GM19328 (cell line): ENCODE measurements at regions not wholly inside any gene's neighbourhood (a gene's known extent, or its start where the extent isn't known, plus 50 kb on each side); places are given as distances from the start of the nearest gene placed in this dataset.

Experiments
- ATAC-seq: cut with Tn5 transposase; IDR thresholded peaks from one replicate; pipeline ENCODE4 v1.9.1; 2021; ENCODE audit warnings: mild to moderate bottlenecking, moderate library complexity; ENCODE audit not compliant: unreplicated experiment

DNA sequence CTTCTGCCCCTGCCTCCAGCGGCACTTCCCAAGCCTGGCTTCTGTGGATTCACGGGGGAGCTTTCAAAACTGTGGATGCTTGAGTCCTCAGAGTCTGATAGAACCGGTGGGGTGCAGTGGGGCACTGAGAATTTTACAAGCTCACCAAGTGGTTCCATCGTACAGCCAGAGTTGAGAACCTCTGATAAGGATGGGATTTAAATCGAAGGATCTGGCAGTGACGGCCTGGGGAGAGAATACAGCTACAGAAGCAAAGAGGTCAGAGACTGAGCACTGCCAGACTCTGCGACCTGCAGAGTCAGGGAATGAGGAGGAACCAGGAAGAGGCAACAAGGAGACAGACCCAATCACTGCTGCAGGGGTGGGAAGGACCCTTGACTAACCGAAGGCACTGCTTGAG lies 124.6 kb upstream of the BOD1 start:
- ATAC-seq, result no peak

DNA sequence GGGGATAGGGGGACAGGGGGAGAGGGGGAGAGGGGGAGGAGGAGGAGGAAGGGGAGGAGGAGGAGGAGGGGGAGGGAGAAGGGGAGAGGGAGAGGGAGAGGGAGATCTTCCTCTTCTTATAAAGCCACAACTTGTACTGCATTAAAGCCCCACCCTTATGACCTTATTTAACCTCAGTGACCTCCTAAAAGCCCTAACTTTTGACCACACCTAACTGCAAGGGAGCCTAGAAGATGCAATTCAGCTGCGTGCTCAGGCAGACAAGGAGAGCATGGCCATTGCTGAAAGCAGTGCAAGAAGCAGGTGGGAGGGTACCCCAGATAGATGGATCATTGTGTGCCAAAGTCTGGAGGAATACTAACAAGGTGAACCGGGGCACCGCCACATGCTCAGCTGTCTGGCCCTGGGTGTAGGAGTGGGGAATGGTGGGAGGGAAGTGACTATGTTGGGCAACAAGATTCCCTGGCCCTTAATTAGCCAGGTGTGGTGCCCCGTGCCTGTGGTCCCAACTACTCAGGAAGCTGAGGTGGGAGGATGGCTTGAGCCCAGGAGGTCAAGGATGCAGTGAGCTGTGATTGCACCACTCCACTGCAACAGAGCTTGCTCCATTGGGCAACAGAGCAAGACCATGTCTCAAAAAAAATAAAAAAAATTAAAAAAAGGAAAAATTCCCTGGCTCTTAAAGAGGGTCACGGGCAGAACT lies 125.4 kb upstream of the BOD1 start:
- ATAC-seq, result no peak

DNA sequence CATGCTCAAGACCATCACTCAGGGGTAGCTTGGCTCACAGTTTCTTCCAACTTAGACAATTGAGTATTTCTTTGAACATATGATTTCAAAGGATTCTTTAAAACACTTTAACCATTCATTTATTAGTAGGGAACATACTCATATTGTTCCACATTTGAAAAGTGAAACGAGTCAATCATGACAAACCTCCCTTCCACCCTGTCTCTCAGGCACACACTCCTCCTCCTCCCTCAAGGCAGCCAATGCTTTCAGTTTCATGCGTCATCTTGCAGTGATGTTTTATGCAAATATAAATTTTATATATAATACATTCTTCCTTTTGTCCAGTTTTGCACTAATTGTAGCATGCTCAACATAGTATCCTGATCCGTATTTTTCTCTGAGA lies 126.0 kb upstream of the BOD1 start:
- ATAC-seq, result peak; percentile 69

DNA sequence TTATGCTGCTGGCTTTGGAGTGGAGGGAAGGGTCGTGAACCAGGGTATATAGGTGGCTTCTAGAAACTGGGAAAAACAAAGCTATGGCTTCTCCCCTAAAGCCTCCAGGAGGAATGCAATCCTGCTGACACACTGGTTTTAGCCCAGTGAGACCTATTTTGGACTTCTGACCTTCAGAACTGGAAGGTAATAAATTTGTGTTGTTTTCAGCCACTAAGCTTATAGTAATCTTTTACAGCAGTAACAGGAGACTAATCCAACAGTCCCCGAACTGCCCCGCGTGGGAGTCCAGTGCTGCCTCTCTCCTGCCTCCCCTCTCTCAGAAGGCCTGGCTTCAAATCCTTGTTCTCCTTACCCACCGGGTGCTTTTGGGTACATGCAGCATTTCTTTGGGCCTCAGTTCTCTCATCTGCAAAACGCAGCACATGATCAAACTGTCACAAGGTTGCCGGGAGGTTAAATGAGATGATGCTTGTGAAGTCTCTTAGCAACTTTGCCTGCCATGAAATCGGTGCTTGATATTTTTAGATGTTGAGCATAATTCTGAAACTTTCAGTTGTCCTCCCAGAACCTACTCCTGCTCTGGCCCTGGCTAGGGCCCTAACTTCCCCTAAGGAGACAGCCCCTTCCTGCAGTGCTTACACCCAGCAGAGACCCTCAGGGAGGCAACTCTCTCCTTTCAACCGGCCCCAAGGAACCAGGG lies 127.3 kb upstream of the BOD1 start:
- ATAC-seq, result no peak

DNA sequence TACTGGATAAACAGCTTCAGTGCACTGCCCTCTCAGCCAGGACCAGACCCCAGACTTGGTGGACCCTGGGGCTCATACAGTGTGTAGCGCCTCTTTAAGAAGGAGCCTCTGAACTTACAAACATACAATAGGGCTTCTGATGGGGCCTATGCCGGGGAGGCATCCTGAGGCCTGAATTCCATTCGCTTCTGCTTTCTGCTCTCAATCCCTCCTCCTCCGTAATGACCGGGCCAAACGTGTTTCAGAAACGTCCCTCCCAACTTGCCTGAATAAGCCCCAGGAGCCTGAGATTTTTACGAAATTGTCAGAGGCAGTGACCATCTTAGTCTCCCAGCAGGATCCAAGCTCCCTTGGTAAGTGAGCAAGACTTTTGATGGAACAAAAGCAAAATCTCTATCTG lies 128.1 kb upstream of the BOD1 start:
- no peak for ATAC-seq

DNA sequence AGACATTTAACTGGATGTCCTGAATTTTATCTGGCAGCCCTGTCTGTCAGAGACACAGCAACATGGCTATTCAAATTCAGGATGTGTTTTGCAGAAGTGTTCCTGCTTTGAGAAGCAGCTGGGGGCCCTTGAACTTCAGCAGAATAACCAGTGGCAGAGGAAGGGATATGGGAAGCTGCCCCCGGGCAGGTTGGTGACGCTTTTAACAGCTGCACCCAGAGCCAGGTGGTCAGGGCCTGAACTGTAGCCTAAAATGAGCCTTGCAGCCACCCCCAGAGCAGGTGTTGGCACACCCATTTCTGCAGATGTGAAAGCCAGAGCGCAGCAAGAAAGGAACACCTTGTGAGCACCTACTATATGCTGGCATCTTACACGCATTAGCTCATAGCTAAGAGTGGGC lies 128.7 kb upstream of the BOD1 start:
- no peak for ATAC-seq

DNA sequence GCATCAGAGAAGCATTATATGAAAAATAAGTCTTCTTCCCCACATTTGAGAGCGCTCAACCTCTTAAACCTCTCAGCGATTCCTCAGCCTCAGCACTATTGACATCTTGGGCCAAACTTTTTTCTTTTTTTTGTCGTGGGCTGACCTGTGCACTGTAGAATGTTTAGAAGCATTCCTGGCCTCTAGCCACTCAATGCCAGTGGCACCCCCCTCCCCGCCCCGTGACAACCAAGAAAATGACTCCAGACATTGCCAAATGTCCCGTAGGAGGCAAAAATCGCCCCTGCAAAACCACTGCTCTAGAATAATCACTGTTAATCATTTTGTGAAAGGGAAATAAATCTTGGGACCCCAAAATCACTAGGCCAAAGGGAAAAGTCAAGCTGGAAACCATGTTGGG lies 129.1 kb upstream of the BOD1 start:
- no peak for ATAC-seq

DNA sequence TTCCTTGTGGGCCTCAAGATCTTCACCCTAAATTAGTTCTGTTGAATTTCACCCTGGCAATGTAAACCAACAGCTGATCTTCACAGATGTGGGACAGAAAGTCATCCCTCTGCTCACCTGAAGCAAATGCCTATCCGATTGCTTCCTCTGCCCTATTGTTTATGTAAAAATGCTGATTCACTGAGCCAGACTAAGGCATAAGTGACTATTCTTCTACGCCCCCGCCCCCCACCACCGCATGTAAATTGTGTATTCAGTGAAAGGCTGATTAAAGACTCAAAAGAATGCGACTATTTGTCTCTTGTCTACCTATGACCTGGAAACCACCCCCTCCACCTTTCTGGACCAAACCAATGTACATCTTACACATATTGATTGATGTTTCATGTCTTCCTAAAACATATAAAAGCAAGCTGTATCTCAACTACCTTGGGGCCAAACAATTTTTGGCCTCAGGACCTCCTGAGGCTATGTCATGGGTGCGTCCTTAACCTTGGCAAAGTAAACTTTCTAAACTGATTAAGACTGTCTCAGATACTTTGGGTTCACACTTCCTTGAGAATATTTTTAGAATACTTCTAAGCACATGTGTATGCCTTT lies 129.7 kb upstream of the BOD1 start:
- ATAC-seq, result no peak

DNA sequence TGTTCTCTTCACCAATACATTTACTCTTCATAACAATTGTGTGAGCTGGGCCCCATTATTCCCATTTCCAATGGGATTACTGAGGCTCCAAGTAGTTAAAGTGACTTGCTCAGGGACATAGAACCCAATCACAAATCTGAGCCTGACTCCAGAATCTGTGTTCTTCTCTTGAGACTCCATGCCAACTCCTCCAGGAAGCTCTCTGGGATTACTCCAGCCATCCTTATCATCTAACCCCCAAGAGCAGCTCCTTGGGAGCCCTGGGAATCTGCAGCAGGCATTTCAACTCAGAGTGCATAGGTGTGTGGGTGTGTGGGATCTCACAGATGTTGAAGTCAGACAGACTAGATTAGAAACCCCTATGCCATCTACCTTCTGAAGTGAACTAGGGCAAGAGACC lies 131.4 kb upstream of the BOD1 start:
- ATAC-seq, result no peak

DNA sequence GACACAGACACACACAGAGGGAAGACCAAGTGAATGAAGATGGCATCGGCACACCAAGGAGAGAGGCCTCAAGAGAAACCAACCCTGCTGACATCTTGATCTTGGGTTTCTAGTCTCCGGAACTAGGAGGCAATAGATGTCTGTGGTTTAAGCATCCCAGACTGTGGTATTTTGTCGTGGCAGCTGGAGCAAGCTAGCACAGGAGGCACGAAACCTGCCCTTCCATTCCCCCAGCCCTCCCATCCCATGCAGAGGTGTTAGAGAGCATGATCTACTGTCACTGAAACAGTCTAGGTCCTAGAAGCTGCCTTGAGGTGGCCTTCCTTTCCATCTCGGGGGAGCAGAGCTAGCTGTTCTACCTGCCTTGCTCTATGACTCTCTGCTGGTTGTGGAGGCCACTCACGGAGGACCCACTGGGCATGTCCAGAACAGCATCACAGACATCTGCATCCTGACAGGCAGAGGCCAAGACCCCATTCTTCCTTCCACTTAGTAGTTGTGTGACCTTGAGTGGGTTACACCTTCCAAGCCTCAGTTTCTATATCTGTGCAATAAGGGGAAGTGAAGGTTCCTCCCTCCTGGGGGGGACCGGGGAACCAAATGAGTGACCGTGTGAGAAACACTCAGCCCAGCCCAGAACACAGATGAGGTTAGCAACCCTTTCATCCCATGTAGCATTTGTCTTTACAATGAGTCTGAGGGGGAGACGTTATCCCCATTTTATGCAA lies 134.3 kb upstream of the BOD1 start:
- no peak for ATAC-seq

DNA sequence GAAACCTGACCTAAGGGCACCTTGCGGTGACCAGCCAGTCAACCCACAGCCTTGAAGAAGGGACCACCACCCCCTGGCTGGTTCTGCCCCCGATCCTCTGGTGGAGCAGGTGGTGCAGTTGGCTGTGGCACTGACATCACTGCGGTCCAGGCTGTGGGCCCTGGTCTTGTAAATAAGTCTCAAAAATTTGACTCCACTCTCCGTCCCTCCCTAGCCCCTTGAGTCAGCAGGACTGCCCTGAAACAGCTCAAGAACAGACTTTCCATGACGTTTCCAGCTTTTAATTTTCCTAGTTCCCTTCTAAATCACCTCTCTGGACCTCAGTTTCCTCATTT lies 134.8 kb upstream of the BOD1 start:
- no peak for ATAC-seq

DNA sequence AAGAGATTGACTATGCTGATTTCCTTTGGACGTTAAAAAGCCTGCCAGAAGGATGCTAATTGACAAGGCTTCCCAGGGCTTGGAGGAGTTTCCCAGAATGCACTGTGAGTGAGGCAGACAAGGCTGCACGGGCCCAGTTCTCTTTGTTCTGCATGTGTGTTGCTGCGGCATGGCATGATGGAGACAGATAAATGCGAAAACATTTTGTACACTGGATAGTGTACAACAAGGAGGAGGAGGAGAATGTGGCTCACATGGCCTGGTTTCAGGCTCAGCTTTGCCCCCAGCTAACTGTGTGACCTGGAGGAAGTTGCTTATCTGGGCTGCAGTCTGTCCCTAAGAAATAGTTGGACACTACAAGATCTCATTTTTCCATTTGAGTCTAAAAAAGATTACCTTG lies 135.5 kb upstream of the CPEB4 start:
- ATAC-seq, result no peak

DNA sequence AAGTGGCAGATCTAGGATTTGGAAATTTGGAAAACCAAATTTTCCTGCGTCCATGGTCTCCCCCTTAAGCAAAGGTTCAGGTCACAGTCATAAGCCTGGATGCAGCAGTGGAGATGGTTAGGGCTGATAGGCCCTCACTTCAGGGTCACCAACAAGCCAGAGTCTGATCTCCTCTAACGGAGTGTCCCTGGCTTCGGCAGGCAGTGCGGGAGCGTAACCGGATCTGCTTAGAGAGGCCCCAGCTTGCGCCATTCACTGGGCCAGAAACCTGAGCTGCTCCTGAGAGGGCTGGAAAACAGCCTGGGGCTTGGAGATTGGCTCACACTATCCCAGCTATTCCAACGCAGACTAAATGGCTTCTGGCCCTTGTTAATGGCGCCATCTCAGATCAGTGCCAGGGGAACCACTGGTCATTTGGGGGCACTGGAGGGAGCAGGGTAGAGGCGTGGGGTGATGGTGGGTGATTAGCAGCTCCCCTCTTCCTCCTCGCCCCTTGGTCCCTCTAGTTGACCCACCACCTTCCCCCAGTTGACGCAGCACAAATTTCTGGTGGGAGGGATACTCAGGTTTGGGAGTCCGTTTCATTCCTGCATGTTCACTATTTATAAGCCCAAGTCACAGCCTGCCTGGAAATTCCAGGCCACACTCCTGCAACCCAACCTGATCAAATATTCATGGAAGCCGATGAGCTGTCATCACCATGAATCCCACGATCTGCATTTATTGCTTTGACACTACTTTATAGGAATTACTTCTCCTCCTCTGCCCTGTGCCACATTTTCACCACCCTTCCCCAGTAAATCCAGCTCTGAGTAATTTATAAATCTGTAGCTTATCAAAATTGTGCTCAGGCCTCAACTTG lies 134.6 kb upstream of the CPEB4 start:
- no peak for ATAC-seq

DNA sequence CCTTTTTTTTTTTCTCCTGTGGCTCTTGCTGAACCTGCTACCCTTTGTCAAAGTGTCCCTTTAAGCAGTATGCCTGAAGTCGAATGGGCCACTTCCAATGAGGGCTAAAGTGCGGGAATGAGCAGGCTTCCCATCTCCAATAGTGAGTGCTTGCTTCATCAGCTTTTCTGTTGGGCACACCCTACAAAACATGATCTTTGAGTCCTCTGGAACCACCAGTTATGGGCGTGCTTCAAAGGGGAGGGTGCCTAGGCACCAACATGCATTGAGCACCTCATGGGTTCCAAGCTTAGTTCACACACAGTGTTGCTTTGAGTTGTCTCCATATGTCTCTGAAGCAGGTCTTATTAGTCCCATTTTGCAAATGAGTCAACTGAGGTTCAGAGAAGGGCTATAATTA lies 132.8 kb upstream of the CPEB4 start:
- ATAC-seq, result no peak

DNA sequence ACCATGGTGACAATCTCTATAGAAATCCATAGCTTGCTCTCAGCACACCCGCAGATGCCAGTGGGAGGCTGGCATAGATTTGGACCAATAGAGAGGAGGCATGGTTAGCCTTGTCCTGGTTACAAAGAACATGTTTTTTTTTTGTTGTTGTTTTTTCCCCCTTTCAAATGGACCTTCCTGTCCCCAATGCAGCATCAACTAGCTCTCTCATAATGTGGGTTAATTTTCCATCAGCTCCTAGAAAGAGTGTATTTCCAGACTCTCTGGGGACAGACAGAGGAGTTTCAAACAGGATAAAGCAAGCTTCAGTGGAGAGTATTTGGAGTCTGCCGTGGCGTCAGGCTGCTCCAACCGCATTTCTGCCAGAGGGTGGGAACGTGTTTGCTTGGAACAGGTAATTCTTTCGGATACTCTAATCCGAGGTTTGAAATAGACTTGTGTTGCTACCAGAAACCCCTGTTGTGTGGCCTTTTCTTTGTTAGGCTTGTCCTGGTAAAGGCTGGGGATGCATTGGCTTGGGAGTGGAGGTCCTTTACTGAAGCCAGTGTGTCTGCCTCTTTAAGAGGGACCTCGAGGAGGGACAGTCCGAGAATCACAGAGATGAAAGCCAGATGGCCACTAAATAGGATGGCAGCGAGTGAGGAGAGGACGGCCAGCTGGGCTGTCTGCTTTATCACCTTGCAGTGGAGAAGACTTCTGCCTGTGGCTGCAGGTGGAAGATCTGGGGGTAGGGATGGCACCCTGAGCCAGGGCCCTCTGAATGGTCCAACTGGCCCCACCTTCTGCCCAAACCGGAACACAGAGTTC lies 130.5 kb upstream of the CPEB4 start:
- no peak for ATAC-seq

DNA sequence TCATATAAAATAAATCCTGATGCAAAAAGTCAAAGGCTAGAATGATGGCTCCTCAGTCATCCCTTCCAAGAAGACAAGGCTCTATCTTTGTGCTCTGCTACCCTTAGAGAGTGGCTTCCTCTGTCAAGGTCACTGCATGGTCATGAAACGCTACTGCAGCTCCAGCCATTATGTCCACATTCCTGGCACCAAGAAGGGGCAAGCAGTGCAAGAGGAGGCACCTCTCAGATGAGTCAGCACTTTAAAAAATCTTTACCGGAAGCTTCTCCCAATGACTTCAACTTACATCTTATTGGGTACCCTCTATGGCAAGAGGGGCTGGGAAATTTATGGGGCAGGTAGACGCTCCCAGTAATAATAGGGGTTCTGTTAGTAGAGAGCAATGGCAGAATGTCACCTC lies 129.5 kb upstream of the CPEB4 start:
- ATAC-seq, result no peak

DNA sequence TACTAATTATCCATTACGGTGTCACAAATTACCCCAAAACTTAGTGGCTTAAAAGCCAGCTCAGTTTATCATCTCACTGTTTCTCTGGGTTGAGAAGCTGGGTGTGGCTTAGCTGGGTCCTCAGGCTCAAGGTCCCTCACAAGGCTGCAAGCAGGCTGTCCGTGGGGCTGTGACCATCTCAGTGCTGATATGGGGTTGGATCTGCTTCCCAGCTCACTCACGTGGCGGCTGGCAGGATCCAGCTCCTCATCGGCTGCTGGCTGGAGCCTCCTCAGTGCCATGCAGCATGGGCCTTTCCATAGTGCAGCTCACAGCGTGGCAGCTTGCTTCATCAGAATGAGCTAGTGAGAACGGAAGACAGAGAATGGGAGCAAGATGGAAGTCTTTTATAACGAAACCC lies 128.5 kb upstream of the CPEB4 start:
- no peak for ATAC-seq

DNA sequence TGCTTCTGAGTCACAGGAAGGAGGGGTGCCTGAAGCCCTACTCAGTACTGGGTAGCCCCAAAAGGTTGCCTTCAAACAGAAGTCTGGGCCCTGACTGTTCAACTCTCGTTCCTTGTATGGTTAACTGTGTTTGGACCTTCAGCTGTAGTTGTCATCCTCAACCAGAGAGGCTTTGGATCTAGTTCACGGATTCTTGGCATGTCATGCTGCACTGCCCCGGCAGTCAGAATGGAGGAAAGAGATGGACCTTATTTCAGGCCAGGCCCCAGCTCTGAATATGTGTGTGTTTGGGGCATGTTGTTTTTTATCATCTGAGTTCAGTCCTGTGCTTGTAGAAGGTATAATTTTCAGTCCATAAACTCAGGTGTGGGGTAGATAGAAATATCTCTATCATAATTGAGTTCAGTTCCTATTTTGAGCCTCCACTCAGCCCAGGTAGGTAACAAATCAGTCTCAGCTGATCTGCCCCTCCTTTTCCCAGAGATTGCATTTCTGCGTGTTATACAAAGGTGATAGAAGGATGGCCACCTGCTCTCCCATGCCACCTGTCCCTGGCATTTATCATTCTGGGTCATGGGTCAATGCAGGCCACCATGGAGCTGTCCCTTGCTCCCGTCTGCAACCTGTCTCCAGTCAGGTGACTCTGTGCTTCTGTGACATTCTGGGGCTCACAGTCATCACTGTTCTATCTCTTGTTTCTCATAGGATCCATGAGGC lies 127.5 kb upstream of the CPEB4 start:
- no peak for ATAC-seq

DNA sequence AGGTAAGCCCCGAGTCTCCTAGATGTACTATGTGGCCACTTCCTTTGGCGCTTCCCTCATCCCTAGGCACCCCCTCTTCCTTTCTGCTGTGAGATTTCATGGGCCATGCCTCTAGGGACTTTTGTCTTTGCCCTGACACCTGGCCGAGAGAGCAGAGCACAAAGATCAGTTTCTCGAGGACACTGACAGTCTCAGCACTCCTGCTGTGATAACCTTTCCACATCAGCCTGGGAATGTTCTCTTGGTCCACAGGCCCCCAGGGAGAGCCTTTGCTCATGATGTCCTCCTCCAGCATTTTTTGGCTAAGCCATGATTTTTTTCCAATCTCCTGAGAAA lies 127.0 kb upstream of the CPEB4 start:
- no peak for ATAC-seq

DNA sequence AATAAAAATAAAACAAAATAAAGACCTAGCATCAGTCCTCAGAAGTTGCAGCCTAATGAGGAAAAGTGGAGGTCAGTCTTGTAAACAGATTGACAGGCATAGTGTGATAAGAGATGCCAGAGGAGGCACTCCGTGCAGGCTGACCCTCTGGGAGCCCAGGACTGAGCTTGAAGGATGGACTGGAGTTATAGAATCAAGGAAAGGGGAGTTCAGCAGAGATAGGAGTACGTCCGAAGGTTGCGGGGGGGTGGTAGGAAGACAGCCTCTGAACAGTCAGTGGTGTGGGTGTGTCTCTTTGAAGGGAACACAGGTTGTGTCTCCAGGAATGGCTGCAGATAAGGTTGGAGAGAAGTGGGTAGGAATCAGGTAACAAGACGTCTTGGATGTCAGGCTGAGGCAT lies 126.1 kb upstream of the CPEB4 start:
- no peak for ATAC-seq
